CD4-positive, alpha-beta T cell (primary cell): ENCODE measurements at regions not wholly inside any gene's neighbourhood (a gene's known extent, or its start where the extent isn't known, plus 50 kb on each side); places are given as distances from the start of the nearest gene placed in this dataset.
"Not testable (repeated sequence)": the region's sequence is repeated elsewhere in the genome, so short reads cannot be mapped to it uniquely, and the experiment has no call there.

Experiments used
- ATAC-seq: fragments of 200-7000 bp; cut with Tn5 transposase; one replicate; pipeline ENCODE4 v1.10.0; 2022; ENCODE audit warnings: mild to moderate bottlenecking; ENCODE audit not compliant: poor library complexity
- CTCF ChIA-PET: fragments of 350-600 bp; sonication (Branson Sonifier 250); formaldehyde crosslinking; loops from one replicate; lab custom pipeline; 2021; ENCODE audit warnings: antibody characterized with exemption, inconsistent platforms; lab: Charles Lee
- POLR2A ChIA-PET: fragments of 350-600 bp; sonication (Branson Sonifier 250); formaldehyde crosslinking; loops from one replicate; lab custom pipeline; 2021; ENCODE audit warnings: antibody characterized with exemption, inconsistent platforms; lab: Charles Lee
- DNase-seq, 14 experiments: peaks; one replicate each; pipeline ENCODE4 v3.0.0-alpha.2; 2013 to 2020; ENCODE audit warnings: mixed read lengths in 2 of 14
- H3K27ac ChIP-seq, 2 donors: one replicate each; pipeline versions ENCODE4 v1.5.1 to v1.7.0; 2013; ENCODE audit warnings: low read length in 2 of 2, low read depth in 1 of 2, mild to moderate bottlenecking in 1 of 2
- H3K27me3 ChIP-seq, 2 experiments: 1 replicate in 1 of 2; 2 replicates in 1 of 2; pipeline versions ENCODE4 v1.6.1 to v1.7.0; 2013; ENCODE audit warnings: low read length in 2 of 2, control low read depth in 1 of 2, mild to moderate bottlenecking in 1 of 2, moderate library complexity in 1 of 2; ENCODE audit not compliant: insufficient read depth in 2 of 2, control insufficient read depth in 1 of 2
- H3K36me3 ChIP-seq: one replicate; pipeline ENCODE4 v1.6.1; 2013; ENCODE audit warnings: low read length, control low read depth; ENCODE audit not compliant: insufficient read depth
- H3K4me1 ChIP-seq: one replicate; pipeline ENCODE4 v1.6.1; 2013; ENCODE audit warnings: low read length, control low read depth; ENCODE audit not compliant: insufficient read depth
- H3K4me3 ChIP-seq: one replicate; pipeline ENCODE4 v1.5.1; 2013; ENCODE audit warnings: mild to moderate bottlenecking, low read length, moderate library complexity
- H3K9me3 ChIP-seq, 2 experiments: 1 replicate in 1 of 2; 2 replicates in 1 of 2; pipeline versions ENCODE4 v1.6.1 to v1.7.0; 2013; ENCODE audit warnings: low read length in 2 of 2, mild to moderate bottlenecking in 2 of 2, control low read depth in 1 of 2, moderate library complexity in 1 of 2; ENCODE audit not compliant: control insufficient read depth in 1 of 2, insufficient read depth in 1 of 2
- H3K27ac Mint-ChIP-seq: one replicate; pipeline ENCODE4 v1.8.0; 2020; ENCODE audit warnings: mixed read lengths
- H3K27me3 Mint-ChIP-seq: one replicate; pipeline ENCODE4 v1.8.0; 2021; ENCODE audit warnings: mixed read lengths
- H3K36me3 Mint-ChIP-seq: one replicate; pipeline ENCODE4 v1.8.0; 2021; ENCODE audit warnings: low read depth, mixed read lengths
- H3K4me1 Mint-ChIP-seq: one replicate; pipeline ENCODE4 v1.8.0; 2021; ENCODE audit warnings: low read depth, mixed read lengths
- H3K4me3 Mint-ChIP-seq: one replicate; pipeline ENCODE4 v1.8.0; 2020; ENCODE audit warnings: mild to moderate bottlenecking, mixed read lengths
- H3K9me3 Mint-ChIP-seq: one replicate; pipeline ENCODE4 v1.8.0; 2020; ENCODE audit warnings: mixed read lengths
- CTCF ChIP-seq: fragments of 200-600 bp; IDR thresholded peaks from one replicate; pipeline ENCODE4 v1.8.0; 2022; ENCODE audit warnings: antibody characterized with exemption, mild to moderate bottlenecking
- intact Hi-C, 2 experiments: fragments of 100-400 bp; cut with DNase I in 1 of 2; cut with micrococcal nuclease in 1 of 2; formaldehyde crosslinking; loops; one replicate each; pipeline versions ENCODE4 v1.15.1 to v1.9.0; 2023 to 2025; cut with DNase I, micrococcal nuclease

DNA sequence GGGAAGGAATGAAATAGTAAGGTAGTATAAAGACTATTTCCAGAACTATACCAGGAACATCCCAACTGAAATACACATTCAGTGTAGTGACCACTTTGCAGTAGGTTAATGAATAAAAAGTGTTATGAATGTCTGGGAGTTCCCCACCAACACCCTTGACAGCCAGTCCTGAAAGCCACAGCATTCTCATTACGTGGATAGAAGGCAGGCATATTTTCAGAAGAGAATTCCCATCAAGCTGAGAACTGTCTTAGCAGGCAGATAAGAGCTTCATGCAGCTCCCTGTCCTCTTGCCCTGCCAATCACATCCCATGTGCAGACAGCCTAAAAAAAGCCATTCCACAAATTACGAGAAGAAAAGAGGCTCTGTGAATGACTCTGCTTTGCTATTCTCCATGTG lies 695.0 kb downstream of the DTWD2 start:
- no peaks in the 10 kb centered on the region for H3K36me3 Mint-ChIP-seq
- H3K27ac ChIP-seq = no peak overlapping the region
- H3K27me3 ChIP-seq = no peaks in the 10 kb centered on the region
- no peak for TF ChIP-seq CTCF
- CTCF ChIA-PET = no interaction called here
- no peak overlapping the region for H3K27ac Mint-ChIP-seq
- no peak overlapping the region for H3K4me3 Mint-ChIP-seq
- DNase-seq = no peak
- no peak for ATAC-seq
- intact Hi-C loops = no loop called here
- peaks cover 0 to 5% of the 10 kb centered on the region in 2 experiments for H3K9me3 ChIP-seq
- H3K9me3 Mint-ChIP-seq = peaks cover 3% of the 10 kb centered on the region
- no peaks in the 10 kb centered on the region for H3K4me1 ChIP-seq
- no peak overlapping the region for H3K4me3 ChIP-seq
- H3K4me1 Mint-ChIP-seq = no peaks in the 10 kb centered on the region
- no peaks in the 10 kb centered on the region for H3K27me3 Mint-ChIP-seq
- H3K36me3 ChIP-seq = no peaks in the 10 kb centered on the region
- POLR2A ChIA-PET = no interaction called here

DNA sequence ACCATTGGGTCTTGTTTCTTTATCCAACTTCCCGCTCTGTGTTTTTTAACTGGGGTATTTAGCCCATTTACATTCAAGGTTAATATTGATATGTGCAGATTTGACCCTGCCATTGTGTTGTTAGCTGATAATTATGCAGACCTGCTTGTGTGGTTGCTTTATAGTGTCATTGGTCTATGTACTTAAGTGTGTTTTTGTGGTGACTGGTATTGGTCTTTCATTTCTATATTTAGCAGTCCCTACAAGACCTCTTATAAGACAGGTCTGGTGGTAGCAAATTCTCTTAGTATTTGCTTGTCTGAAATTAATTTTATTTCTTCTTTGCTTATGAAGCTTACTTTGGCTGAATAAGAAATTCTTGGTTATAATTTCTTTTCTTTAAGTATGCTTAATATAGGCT lies 698.1 kb downstream of the DTWD2 start:
- H3K4me3 Mint-ChIP-seq = no peak overlapping the region
- Histone ChIP-seq H3K4me1 (no peaks in the 10 kb centered on the region), H3K27me3 (no peaks in the 10 kb centered on the region), H3K27ac (no peak overlapping the region), H3K36me3 (no peaks in the 10 kb centered on the region), H3K9me3 (peaks cover 0 to 5% of the 10 kb centered on the region in 2 experiments), H3K4me3 (no peak overlapping the region)
- intact Hi-C loops = no loop called here
- no peaks in the 10 kb centered on the region for H3K36me3 Mint-ChIP-seq
- ChIA-PET POLR2A (no interaction called here), CTCF (no interaction called here)
- DNase-seq (no peak), ATAC-seq (no peak)
- H3K27ac Mint-ChIP-seq = no peak overlapping the region
- no peak for TF ChIP-seq CTCF
- H3K27me3 Mint-ChIP-seq = no peaks in the 10 kb centered on the region
- H3K9me3 Mint-ChIP-seq = peaks cover 3% of the 10 kb centered on the region
- H3K4me1 Mint-ChIP-seq = no peaks in the 10 kb centered on the region

GRCh38 chr5:118284230-118284629 lies 704.1 kb downstream of the DTWD2 start:
- H3K36me3 ChIP-seq, ATAC-seq, H3K27ac Mint-ChIP-seq, DNase-seq, intact Hi-C loops, H3K36me3 Mint-ChIP-seq, CTCF ChIA-PET, H3K4me1 ChIP-seq, H3K4me1 Mint-ChIP-seq, POLR2A ChIA-PET, H3K9me3 Mint-ChIP-seq, H3K4me3 ChIP-seq, H3K4me3 Mint-ChIP-seq, H3K27me3 ChIP-seq, H3K27me3 Mint-ChIP-seq, H3K27ac ChIP-seq: not testable (repeated sequence)
- peaks cover 0 to 10% of the 10 kb centered on the region in 2 experiments for H3K9me3 ChIP-seq

DNA sequence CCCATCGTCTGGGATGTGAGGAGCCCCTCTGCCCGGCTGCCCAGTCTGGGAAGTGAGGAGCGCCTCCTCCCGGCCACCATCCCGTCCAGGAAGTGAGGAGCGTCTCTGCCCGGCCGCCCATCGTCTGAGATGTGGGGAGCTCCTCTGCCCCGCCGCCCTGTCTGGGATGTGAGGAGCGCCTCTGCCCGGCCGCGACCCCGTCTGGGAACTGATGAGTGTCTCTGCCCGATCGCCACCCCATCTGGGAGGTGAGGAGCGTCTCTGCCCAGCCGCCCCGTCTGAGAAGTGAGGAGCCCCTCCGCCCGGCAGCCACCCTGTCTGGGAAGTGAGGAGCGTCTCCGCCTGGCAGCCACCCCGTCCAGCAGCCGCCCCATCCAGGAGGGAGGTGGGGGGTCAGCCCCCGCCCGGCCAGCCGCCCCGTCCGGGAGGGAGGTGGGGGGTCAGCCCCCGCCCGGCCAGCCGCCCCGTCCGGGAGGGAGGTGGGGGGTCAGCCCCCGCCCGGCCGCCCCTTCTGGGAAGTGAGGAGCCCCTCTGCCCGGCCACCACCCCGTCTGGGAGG lies 705.8 kb downstream of the DTWD2 start:
- H3K4me1 Mint-ChIP-seq, H3K27ac ChIP-seq, H3K27ac Mint-ChIP-seq, H3K4me1 ChIP-seq, H3K36me3 ChIP-seq, DNase-seq, ATAC-seq, CTCF ChIA-PET, intact Hi-C loops, POLR2A ChIA-PET, H3K4me3 ChIP-seq, H3K9me3 Mint-ChIP-seq, H3K27me3 Mint-ChIP-seq, H3K36me3 Mint-ChIP-seq, H3K4me3 Mint-ChIP-seq, H3K27me3 ChIP-seq: not testable (repeated sequence)
- H3K9me3 ChIP-seq = peaks cover 0 to 10% of the 10 kb centered on the region in 2 experiments
